NOMO-1 treated with DMSO at 0.1 percent for 48 hours (cell line): ENCODE measurements at regions not wholly inside any gene's neighbourhood (a gene's known extent, or its start where the extent isn't known, plus 50 kb on each side); places are given as distances from the start of the nearest gene placed in this dataset.

Source experiments
- DNase-seq: peaks from one replicate; lab custom pipeline; 2025; ENCODE audit not compliant: unreplicated experiment; lab: John Stamatoyannopoulos, UW

DNA sequence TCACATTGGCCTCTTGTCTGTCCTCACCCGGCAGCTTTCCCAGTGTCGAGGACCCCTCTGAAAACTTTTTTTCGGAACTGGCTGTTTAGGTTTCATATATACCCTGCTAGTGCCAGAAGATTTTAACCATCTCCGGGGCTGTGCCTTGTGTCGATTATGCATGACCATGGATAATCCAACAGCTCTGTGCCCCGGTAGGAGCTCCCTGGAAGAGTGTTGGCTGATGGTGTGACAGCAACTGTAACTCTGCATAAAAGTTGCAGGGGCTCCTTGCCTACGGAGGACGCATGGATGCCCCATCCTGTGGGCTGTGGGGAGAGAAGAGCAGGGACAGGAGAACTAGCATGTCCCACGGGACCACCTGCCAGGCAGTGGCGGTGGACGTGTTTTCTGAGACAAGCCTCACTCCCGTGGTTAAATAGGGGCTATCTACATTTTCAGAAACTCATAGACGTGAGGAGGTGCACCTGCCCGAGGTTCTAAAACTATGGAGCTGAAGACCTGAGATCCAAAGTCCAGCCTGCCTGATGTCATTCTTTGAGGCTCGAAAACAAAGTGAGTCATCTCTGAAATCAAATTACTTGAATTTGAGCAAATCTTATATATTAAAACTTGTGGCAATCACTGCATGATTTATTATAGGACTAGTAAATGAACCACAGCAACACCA lies 437.2 kb upstream of the HS6ST1 start:
- no peak for DNase-seq

DNA sequence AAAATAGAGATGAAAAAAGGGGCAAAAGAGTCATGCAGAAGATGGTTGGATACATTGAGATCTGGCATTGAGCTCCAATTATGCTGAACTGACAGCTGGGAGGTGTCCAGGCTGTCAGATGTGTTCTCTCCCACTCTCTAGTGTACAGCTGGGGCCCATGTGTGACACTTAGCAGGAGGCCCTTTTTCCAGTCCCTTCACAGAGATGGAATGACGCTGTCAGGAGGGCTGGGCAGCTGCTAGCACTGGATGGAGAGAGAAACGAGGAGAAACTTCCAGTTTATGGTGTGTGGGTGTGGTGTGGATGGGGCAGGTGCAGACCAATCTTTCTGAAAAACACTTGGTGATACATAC lies 437.7 kb upstream of the HS6ST1 start:
- no peak for DNase-seq

DNA sequence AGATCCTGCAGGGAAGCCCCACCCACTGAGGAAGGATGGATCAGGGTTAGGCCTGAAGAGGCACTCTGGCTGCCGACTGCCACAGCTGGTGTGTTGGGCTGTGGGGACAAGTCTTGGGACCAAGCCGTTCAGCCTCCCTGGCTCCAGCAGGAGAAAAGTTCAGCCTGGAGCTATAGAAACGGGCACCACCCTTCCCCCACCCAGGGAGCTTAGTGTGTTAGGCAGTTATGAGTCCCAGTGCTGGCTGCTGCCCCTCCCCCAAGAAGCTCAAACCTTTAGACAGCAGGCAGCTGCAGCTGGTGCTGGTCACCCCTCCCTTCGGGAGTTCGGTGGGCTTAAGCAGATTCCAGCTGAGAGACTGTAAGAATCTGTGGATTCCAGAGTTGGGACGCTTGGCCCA lies 447.1 kb upstream of the HS6ST1 start:
- no peak for DNase-seq

DNA sequence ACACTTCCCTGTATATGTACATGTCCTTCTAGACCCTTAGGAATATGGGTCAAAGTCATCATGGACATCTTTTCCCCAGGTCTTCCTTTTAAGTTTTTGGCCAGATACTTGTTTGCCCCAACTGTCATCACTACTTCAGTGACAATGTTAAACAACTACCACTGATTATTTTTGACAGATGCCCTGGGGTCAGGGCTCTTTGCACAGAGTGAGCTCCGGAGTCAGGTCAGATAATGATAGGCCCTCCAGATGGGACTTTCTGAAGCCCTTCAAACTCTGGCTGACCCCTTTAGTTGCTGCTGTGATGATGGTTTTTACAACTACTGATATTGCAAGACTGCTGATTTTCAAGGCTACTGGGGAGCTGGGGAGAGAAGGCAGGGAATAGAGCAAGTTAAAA lies 449.4 kb upstream of the HS6ST1 start:
- DNase-seq = no peak

DNA sequence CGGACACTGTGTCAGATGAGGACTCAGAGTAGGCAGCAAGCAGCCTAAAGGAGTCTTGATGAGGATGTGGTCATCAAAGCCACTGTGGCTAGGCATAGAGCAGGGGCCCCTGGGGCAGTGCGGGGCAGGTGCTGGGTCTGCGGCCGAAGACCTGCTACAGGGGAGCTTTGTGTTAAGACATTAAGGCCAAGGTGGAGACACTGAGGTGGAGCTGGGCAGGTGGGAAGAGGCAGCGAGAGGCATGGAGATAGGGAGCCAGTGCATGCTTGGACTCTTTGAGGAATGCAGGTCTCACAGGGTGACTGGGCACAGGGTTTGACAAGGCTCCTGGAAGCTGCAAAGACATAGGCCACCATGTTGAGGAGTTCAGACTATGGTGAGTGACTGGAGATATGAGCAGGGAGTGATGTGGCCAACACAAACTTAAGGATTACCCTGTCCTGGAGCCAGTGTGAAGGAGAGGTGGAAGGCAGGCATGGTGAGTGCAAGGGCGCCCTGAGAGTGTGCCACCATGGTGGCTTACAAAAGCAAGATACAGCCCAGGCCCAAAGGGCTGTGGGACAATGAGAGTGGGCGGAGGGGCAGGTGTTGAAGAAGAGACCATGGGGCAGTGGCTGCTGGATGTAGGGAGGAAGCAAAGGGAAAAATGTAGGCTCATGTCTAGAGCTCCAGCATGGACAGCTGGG lies 450.9 kb upstream of the HS6ST1 start:
- no peak for DNase-seq

DNA sequence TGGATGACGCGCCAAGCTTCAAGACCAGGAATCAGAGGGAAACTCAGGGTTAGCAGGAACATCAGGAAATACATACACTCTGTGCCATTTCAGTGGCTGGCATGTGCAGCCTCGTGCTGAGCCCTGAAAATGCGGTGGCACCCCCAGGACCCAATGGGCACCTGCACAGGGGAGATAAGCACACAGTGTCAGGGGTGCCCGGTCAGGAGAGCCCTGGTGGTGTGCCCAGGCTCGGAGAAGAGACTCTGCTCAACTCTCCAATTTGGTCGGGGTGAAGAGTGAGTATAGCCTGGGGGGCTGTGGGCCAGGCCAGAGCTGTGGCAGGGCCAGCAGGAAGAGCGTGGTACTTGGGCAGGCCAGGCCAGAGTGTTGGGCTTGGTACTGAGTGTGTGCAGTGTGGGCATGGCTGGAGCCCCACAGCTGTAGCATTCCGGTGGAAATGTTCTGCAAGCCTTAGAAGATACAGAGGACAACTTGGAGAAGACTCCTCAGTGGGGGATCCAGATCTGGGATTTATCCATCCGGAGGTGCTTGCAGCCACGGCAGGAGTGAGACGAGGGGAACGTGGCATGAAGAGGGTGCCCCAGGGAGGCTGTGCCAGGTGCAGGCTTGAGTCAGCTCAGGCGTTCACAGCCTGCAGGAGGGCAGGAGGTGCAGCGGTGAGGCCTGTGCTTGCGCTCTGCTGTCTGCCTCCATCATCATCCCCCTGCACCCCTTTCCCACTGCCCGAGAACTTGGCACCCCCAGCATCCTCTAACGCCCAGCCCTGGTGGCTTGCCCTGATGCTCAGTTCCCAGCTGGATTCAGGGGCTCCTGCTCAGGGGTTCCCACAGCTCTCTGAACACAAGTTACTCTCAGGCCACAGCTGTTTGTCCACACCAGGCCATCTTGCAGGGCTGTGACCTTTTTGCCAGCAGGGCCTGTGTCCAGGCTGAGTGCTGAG lies 451.7 kb upstream of the HS6ST1 start:
- no peak for DNase-seq

DNA sequence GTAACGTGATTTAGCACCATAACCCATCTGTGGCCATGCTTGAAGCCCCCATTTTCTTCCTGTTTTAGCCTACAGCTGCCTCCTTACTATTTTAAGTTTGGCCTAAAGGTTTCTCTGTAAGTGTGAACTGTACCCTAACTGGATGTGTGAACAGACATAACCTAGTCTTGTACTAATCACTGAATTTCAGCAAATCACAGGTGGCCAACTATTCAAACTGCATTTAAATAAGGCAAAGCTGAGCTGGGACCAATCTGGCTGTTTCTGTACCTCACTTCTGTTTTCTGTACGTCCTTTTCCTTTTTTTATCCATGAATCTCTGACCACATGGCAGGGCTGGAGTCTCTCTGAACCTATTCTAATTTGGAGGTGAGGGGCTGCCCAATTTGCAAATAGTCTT lies 452.7 kb upstream of the HS6ST1 start:
- no peak for DNase-seq

DNA sequence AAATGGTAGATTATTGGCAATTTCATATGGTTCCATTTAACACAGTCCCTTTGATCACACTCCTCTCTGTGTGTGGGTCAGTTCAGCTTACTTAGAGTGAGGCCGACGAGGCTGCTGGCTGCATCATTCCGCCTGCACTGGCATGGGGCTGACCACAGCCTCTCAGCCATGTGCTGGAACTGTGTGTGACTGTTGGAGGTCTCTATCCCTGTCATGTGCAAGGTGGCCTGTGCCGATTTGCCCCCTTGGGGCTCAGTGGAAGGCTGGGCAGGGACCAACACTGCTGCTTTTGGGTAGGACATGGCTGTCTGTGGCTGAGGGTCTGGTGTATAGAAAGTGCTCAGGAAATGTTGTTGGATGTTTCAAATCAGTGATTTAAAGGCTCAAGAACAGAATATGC lies 454.0 kb upstream of the HS6ST1 start:
- DNase-seq = no peak

DNA sequence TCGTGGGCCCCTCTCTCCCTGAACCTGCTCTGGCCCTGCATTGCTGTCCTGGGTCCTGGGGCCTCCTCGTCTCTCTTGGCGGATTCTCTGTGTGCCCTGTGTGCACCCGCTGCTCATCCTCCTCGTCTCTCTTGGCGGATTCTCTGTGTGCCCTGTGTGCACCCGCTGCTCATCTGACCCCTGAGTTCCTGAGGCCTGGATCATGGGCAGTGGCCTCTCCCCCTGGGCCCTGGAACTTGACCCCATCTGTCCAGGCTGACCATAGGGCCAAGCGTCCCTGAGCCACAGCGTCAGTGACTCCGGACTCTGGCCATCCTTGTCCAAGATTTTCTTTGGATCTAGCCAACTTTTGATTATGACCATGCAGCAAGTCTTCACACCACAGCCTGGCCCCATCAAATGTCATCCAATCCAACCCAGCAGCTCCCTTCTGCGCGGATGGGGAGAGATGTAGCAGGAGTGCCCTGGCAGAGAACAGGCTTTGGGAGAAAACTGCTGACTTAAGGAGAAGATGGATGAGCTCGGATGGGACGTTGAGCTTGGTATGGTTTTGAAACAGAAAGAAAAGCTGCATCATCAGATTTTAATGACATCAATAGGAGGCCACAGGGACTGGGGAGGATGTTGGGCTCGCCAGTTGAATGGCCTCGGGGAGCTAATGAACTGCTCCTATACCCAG lies 455.1 kb upstream of the HS6ST1 start:
- DNase-seq = no peak

DNA sequence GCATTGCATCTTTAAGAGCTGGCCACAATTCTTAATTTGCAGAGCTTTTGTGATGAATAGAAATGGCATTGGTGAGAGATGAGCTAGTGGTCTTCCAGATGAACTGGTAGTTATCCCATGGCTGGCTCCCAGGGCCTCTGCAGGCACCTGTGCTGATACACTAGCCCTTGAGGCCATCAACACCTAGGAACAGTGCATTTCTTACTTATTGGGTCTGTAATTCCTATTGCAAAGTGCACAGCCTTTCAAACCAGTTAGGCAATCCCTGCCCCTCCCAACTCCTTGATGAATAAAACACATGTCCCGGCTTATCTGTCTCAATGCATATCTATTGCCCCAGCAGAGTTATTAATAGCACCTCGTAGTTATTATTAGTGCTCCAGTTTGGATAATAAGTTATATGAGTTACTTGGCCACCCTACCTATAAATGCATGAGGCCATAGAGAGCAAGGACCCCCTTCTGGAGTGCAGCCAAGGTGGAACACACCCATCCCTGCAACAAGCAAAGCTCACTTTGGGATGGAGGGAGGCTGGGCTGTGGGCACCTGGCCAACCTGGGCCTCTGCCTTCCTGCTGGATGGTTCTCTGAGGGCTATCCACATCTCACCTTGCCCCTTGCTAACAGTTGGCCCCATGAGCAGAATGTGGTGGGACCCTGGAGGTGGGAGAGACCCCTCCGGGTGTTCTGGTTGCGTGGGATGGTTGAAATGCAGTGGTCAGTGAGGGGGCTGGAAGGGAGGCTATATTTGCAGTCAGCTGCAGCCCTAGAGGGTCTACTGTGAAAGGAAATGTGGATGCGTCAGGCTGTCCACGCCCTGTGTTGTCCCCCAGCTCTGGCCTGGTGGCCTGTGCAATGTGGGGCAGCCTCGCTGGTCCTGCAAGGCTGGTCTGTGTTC lies 455.9 kb upstream of the HS6ST1 start:
- no peak for DNase-seq

DNA sequence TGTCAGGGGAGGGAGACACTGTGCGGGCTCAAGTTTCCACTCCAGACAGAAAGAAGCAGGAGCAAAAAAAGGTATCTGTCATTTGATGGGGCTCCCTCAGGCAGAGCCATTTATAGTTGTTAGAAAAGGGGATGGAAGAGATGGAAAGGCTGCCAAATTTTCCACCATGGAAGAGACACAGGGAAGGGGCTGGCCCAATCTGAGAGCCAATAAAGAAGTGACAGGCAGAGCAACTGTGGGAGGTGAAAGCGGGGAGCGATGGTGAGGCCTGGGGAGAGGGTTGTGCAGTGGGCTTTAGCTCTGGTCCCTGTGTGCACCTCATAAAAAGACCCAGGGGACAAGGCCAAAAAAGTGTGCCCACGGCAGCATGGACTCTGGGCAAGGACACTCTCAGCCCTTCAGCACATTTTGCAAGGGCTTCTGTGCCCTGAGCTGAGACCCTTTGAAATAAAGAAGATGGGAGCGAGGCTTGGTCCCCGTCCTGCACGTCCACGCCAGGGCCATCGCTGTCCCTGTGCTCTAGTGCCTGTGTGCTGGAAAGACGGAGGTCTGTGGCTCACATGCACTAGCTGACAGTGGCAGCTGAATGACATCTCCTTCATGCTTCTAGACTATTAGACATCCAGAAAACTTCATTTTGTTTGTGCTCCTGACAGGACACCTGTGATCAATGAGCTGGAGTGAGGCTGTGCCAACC lies 456.7 kb upstream of the HS6ST1 start:
- no peak for DNase-seq

DNA sequence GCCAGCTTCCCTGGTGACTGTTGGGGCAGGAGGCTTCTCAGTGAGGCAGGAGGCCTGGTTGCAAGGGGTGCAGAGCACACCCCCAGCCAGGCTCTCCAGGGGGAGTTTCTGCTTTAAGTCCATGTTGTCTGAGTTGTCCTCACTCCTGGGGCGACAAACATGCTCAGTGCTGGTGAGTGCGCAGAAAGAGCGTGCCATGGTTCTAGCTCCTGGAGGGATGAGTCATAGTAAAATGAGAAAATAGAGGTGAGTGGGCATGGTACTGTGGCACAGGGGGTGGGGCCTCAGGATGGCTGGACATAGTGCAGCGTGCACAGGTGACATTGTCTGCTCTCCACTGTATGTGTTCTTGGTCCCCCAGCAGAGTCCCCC lies 457.2 kb upstream of the HS6ST1 start:
- DNase-seq = no peak

DNA sequence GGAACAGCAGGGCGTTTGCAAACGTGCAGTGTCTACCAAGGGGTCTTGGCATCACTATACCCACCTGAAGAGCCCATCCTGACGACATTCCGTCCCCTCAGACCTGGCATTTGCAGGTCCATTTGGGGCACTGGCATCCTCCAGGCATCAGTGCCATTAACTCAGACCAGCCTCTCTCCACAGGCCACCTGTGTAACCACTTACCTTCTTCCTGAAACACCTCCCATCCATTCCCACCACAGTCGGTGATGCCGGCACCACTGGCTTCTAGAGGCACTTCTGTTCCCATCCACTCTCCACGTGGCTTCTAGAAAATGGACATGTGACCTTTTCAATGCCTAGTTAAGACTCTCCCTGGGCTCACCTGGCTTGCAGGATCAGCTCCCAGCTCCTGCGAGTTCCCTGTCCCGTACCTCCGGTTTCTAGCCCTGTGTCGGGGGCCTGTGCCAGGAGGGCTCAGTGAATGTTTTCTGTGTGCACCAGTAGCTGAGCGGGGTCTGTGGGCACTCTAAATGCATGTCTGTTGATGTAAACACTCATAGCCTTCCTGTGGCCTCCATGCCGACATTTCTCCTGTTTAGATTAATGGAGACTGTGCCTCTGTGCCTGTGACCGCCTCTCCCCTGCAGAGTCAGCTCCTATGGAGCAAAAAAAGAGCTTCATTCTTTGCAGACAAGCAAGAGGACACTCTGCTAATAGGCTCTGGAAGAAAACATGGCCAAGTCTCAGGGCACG lies 458.0 kb upstream of the HS6ST1 start:
- no peak for DNase-seq

DNA sequence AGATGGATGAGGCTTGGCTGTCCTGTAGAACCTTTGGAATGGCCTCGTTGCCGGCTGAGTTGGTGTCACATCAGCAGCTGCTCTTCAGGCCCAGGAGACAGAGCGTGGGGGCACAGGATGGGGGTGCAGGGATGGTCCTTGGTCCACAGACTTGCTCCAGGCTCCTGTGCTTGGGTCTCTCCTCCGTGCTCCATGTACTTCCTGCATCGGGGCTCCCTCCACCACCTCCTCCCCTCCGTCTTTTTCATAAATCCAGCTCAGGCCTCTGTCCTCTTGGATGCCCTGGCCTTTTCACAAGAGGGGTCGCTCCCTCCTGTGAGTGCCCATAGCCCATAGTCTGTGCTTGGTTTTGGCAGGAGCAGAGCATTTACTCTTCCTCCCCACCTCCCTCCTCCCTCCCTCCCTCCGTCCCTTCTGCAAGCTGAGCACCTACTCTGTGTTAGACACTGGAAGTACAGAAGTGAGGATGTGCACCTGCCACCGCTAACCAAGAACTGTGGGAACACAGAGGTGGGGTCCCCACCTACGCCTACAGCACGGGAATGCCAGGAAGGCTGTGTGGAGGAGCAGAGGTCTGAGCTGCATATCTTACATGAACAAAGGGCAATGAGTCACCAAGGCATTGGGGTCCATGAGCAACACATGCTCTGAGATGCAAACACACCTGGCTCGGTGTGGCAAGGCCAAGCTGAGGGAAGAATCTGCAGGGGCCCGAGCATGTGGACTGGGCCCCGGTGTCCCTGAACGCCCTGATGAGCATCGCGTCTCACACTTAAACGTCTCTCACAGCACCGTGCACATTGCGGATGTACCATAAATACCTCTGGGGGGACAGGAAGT lies 458.7 kb upstream of the HS6ST1 start:
- DNase-seq = no peak

DNA sequence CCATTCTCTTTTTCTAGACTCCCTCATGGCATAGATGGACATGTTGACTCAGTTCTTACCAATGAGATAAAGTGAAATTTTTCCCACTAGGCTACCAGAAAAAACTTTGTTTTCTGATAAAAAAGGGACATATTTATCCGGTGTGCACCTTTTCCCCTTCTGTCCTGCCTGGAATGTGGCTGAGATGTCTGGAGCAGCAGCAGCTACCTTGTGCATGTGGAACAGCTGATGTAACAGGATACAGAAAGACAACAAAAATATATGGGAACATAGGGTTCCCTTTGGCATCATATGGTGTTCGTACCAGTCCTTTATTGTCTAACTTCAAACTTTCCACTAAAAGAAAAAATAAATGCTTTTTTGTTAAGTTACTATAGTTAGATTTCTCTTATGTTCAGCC lies 460.2 kb upstream of the HS6ST1 start:
- DNase-seq = no peak

DNA sequence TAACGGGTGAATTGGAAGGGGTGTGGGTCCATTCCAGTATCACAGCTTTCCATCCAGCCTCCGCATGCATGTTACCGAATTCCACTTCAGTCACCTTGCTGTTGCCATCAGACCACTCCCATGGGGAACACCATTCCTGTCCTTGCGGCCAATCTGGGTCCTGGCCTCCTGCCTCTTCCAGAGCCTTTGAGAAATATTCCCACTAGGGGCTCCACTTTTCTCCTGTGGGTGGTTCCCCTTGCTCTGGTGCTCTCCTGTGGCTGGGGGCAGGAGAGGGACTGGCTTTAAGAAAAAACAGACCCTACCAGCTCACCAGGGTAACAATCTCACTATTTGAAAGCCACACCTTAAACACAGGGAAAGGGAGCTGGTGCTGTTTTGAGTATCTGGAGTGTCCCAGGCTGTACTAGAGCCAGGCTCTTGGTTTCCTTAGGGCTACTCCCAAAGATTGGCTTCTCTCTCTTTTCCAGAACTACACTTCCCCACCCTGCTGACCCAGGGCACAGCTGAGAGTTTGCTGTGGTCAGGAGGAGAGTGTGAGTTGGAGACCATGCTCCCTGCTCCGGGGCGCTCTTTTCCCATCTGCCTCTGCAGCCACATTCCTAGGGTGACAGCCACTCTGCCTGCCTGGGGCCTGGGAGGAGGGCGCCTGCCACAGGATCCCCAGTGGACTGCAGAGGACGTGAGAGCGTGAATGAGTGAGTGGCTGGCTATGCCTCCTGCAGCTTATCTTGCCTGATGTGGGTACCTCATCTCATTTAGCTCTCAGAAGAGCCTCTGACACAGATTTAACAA lies 460.8 kb upstream of the HS6ST1 start:
- DNase-seq = no peak

DNA sequence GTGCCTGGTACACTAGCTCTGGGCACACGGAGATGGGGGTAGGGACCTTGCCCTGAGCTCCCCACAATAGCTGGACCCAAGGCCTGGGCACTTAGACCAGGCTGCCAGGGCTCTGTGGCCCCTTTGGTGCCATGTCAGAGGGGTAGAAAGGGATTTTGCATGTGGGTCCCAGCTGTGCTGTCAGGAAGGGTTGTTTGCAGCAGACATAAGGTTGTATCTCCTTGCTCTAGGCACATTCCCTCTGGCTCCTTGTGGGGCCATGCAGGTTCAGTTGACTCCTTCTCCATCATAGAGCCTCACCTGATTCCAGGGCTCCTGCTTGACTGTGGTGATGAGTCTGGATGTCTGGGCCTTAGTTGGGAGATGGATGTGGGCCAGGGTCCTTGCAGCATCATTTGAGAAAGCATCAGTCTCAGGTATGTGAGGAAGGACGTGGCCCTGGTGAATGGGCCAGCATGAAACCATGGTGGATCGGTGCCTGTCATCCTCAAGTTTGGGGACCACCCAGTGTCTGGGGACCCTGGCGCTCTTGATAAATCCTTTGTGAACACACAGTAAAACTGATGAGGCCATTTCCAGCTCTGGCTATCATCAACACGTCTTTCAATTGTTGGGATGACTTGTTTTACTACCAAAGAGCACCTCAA lies 461.9 kb upstream of the HS6ST1 start:
- DNase-seq = no peak
